Adrenal gland (tissue), 5 donors: ENCODE measurements at regions not wholly inside any gene's neighbourhood (a gene's known extent, or its start where the extent isn't known, plus 50 kb on each side); places are given as distances from the start of the nearest gene placed in this dataset.
"Not testable (repeated sequence)": the region's sequence is repeated elsewhere in the genome, so short reads cannot be mapped to it uniquely, and the experiment has no call there.

Experiments
- POLR2A ChIP-seq, 2 donors: fragments of 450-650 bp; IDR thresholded peaks; one replicate each; pipeline ENCODE4 v1.6.1; 2017; ENCODE audit warnings: antibody characterized with exemption in 2 of 2, mild to moderate bottlenecking in 2 of 2, moderate library complexity in 1 of 2
- TF ChIP-seq, protein P1 (sequence below), 6 experiments: fragments of 450-650 bp in 4 of 6; fragments of 200-600 bp in 2 of 6; sonication (generic) in 1 of 6; IDR thresholded peaks; 1 replicate in 5 of 6; 2 replicates in 1 of 6; pipeline versions ENCODE4 v1.5.1 to v1.8.0; 2016 to 2021; ENCODE audit warnings: antibody characterized with exemption in 6 of 6, mild to moderate bottlenecking in 2 of 6, moderate library complexity in 1 of 6
- donor health status: DM: no; HTN: no; CAD: no.

GRCh38 chr10:26919156-26919860 is 58.5 kb upstream of the ABI1 start:
- TF ChIP-seq, protein P1, sequence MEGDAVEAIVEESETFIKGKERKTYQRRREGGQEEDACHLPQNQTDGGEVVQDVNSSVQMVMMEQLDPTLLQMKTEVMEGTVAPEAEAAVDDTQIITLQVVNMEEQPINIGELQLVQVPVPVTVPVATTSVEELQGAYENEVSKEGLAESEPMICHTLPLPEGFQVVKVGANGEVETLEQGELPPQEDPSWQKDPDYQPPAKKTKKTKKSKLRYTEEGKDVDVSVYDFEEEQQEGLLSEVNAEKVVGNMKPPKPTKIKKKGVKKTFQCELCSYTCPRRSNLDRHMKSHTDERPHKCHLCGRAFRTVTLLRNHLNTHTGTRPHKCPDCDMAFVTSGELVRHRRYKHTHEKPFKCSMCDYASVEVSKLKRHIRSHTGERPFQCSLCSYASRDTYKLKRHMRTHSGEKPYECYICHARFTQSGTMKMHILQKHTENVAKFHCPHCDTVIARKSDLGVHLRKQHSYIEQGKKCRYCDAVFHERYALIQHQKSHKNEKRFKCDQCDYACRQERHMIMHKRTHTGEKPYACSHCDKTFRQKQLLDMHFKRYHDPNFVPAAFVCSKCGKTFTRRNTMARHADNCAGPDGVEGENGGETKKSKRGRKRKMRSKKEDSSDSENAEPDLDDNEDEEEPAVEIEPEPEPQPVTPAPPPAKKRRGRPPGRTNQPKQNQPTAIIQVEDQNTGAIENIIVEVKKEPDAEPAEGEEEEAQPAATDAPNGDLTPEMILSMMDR (IDR thresholded peaks at IDR 0.05): not testable (repeated sequence)
- not testable (repeated sequence) for TF ChIP-seq POLR2A (IDR thresholded peaks at IDR 0.05)
